Stimulated activated CD8-positive, alpha-beta memory T cell treated with anti-CD3 and anti-CD28 coated beads, Interleukin-4, amount 100 ng/mL, for 1 hour (primary cell): ENCODE measurements at regions not wholly inside any gene's neighbourhood (a gene's known extent, or its start where the extent isn't known, plus 50 kb on each side); places are given as distances from the start of the nearest gene placed in this dataset.

Experiments
- DNase-seq, 2 donors: peaks; one replicate each; pipeline ENCODE4 v3.0.0-alpha.2; 2020; ENCODE audit warnings: low read depth in 2 of 2, low spot score in 1 of 2

- no peak for DNase-seq
Measured at GRCh38 chr9:121568343-121569265, 69.0 kb upstream of the GGTA1 start.

- no peak for DNase-seq
Measured at GRCh38 chr9:121569266-121569648, 69.6 kb upstream of the GGTA1 start.

GRCh38 chr9:121572581-121572980 is 72.9 kb upstream of the GGTA1 start:
- no peak for DNase-seq

GRCh38 chr9:121573717-121574485 is 74.3 kb upstream of the GGTA1 start:
- DNase-seq, result no peak

GRCh38 chr9:121574774-121575519 is 75.3 kb upstream of the GGTA1 start:
- no peak for DNase-seq

- no peak for DNase-seq
Measured at GRCh38 chr9:121576281-121577075, 75.0 kb upstream of the DAB2IP start.

- no peak for DNase-seq
Measured at GRCh38 chr9:121577166-121577565, 74.3 kb upstream of the DAB2IP start.

- no peak for DNase-seq
Measured at GRCh38 chr9:121577572-121577971, 73.9 kb upstream of the DAB2IP start.

GRCh38 chr9:121581786-121582600 is 69.4 kb upstream of the DAB2IP start:
- no peak for DNase-seq

- no peak for DNase-seq
Measured at GRCh38 chr9:121582641-121583040, 68.8 kb upstream of the DAB2IP start.

GRCh38 chr9:121584421-121584820 is 67.0 kb upstream of the DAB2IP start:
- no peak for DNase-seq

GRCh38 chr9:121587863-121588262 is 63.6 kb upstream of the DAB2IP start:
- DNase-seq, result no peak

- no peak for DNase-seq
Measured at GRCh38 chr9:121589986-121590385, 61.4 kb upstream of the DAB2IP start.

- no peak for DNase-seq
Measured at GRCh38 chr9:121592265-121592664, 59.2 kb upstream of the DAB2IP start.

GRCh38 chr9:121593066-121593465 is 58.4 kb upstream of the DAB2IP start:
- DNase-seq, result no peak

- DNase-seq, result no peak
Measured at GRCh38 chr9:121596515-121596914, 54.9 kb upstream of the DAB2IP start.

- DNase-seq, result no peak
Measured at GRCh38 chr9:121597698-121598166, 53.7 kb upstream of the DAB2IP start.

- DNase-seq, result no peak
Measured at GRCh38 chr9:121598167-121598964, 53.1 kb upstream of the DAB2IP start.
